ENCODE measurements at regions not wholly inside any gene's neighbourhood (a gene's known extent, or its start where the extent isn't known, plus 50 kb on each side); places are given as distances from the start of the nearest gene placed in this dataset.

- 75 to 97% methylated on average over 1 of the region's 1 CpG for WGBS, 2 donors
- Histone ChIP-seq H3K4me3 (no peak overlapping the region), H3K27ac (no peak overlapping the region), H3K36me3 (ENCODE audit: low read depth, missing control alignments) (no peaks in the 10 kb centered on the region), H3K4me1 (no peaks in the 10 kb centered on the region), H3K9me3 (no peaks in the 10 kb centered on the region), H3K27me3 (no peaks in the 10 kb centered on the region)
- DNase-seq, result no peak
- intact Hi-C loops (cut with DNase I; ENCODE audit: low total_unique reads), result no loop called here
- no peak for TF ChIP-seq POLR2A (IDR thresholded peaks at IDR 0.05)
- TF ChIP-seq, protein P1, sequence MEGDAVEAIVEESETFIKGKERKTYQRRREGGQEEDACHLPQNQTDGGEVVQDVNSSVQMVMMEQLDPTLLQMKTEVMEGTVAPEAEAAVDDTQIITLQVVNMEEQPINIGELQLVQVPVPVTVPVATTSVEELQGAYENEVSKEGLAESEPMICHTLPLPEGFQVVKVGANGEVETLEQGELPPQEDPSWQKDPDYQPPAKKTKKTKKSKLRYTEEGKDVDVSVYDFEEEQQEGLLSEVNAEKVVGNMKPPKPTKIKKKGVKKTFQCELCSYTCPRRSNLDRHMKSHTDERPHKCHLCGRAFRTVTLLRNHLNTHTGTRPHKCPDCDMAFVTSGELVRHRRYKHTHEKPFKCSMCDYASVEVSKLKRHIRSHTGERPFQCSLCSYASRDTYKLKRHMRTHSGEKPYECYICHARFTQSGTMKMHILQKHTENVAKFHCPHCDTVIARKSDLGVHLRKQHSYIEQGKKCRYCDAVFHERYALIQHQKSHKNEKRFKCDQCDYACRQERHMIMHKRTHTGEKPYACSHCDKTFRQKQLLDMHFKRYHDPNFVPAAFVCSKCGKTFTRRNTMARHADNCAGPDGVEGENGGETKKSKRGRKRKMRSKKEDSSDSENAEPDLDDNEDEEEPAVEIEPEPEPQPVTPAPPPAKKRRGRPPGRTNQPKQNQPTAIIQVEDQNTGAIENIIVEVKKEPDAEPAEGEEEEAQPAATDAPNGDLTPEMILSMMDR (IDR thresholded peaks at IDR 0.05), result no peak
These were observed 122.6 kb upstream of the FREM1 start for GRCh38 chr9:15032860-15033259.

DNA sequence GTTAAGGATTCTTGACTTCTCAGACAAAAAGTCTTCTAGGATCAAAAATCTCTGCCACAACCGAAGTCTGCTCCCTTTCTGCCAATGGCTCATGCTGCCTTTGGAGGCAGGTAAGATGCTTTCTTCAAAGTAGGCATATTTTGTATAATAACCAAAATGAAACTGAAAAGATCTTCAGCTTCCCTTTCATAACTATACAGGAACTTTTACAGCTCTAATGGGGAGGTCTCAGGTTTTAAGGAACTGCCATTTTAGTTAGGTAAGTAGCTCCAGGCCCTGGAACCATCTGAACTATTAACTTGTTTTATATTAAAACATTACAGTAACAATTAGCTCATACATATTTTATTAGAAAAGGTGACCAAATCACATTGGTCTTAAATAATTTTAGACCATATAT lies 110.9 kb upstream of the FREM1 start:
- no peak for DNase-seq
- no peak overlapping the region for H3K4me3 ChIP-seq
- H3K4me1 ChIP-seq, result no peaks in the 10 kb centered on the region
- 86 to 97% methylated on average over 1 of the region's 1 CpG for WGBS, 2 donors
- no peaks in the 10 kb centered on the region for H3K27me3 ChIP-seq
- TF ChIP-seq POLR2A (IDR thresholded peaks at IDR 0.05), result no peak
- TF ChIP-seq, protein P1 (IDR thresholded peaks at IDR 0.05), result no peak
- no peaks in the 10 kb centered on the region for H3K9me3 ChIP-seq
- intact Hi-C loops (cut with DNase I; ENCODE audit: low total_unique reads), result no loop called here
- no peak overlapping the region for H3K27ac ChIP-seq
- H3K36me3 ChIP-seq (ENCODE audit: low read depth, missing control alignments), result no peaks in the 10 kb centered on the region

GRCh38 chr9:15018096-15018637 lies 107.9 kb upstream of the FREM1 start:
- H3K36me3 ChIP-seq (ENCODE audit: low read depth, missing control alignments), result no peaks in the 10 kb centered on the region
- H3K27ac ChIP-seq, result no peak overlapping the region
- no peak overlapping the region for H3K4me3 ChIP-seq
- WGBS, 2 donors, result 87 to 97% methylated on average over 6 of the region's 6 CpGs
- TF ChIP-seq, protein P1 (IDR thresholded peaks at IDR 0.05), result no peak
- no peak for TF ChIP-seq POLR2A (IDR thresholded peaks at IDR 0.05)
- H3K27me3 ChIP-seq, result no peaks in the 10 kb centered on the region
- H3K4me1 ChIP-seq, result no peaks in the 10 kb centered on the region
- intact Hi-C loops (cut with DNase I; ENCODE audit: low total_unique reads), result no loop called here
- no peak for DNase-seq
- H3K9me3 ChIP-seq, result no peaks in the 10 kb centered on the region

GRCh38 chr9:15010581-15010980 lies 100.4 kb upstream of the FREM1 start:
- H3K4me1 ChIP-seq, result no peaks in the 10 kb centered on the region
- TF ChIP-seq, protein P1 (IDR thresholded peaks at IDR 0.05), result no peak
- no peak for TF ChIP-seq POLR2A (IDR thresholded peaks at IDR 0.05)
- H3K27ac ChIP-seq, result no peak overlapping the region
- H3K36me3 ChIP-seq (ENCODE audit: low read depth, missing control alignments), result no peaks in the 10 kb centered on the region
- intact Hi-C loops (cut with DNase I; ENCODE audit: low total_unique reads), result no loop called here
- no peaks in the 10 kb centered on the region for H3K27me3 ChIP-seq
- no peaks in the 10 kb centered on the region for H3K9me3 ChIP-seq
- no peak overlapping the region for H3K4me3 ChIP-seq
- no peak for DNase-seq

GRCh38 chr9:15007698-15008097 lies 97.5 kb upstream of the FREM1 start:
- no peaks in the 10 kb centered on the region for H3K36me3 ChIP-seq (ENCODE audit: low read depth, missing control alignments)
- WGBS, 2 donors, result 59 to 63% methylated on average over 1 of the region's 1 CpG
- DNase-seq, result no peak
- H3K27me3 ChIP-seq, result no peaks in the 10 kb centered on the region
- no peak overlapping the region for H3K4me3 ChIP-seq
- no peaks in the 10 kb centered on the region for H3K9me3 ChIP-seq
- TF ChIP-seq POLR2A (IDR thresholded peaks at IDR 0.05), result no peak
- TF ChIP-seq, protein P1 (IDR thresholded peaks at IDR 0.05), result no peak
- intact Hi-C loops (cut with DNase I; ENCODE audit: low total_unique reads), result no loop called here
- no peaks in the 10 kb centered on the region for H3K4me1 ChIP-seq
- H3K27ac ChIP-seq, result no peak overlapping the region

All from testis (tissue), 2 donors.